H9 (cell line): ENCODE measurements at regions not wholly inside any gene's neighbourhood (a gene's known extent, or its start where the extent isn't known, plus 50 kb on each side); places are given as distances from the start of the nearest gene placed in this dataset.

Source experiments
- DNase-seq: peaks from one replicate; pipeline ENCODE4 v3.0.0-alpha.2; 2017
- H2AFZ ChIP-seq: one replicate; pipeline ENCODE4 v1.6.1; 2013; ENCODE audit warnings: mild to moderate bottlenecking, low read length, control low read depth, moderate library complexity
- H2AK5ac ChIP-seq: 2 replicates; pipeline ENCODE4 v1.6.1; 2013; ENCODE audit warnings: low read length, control low read depth, mixed read lengths; ENCODE audit not compliant: insufficient read length
- H2BK120ac ChIP-seq: one replicate; pipeline ENCODE4 v1.6.1; 2013; ENCODE audit warnings: low read depth, mild to moderate bottlenecking, low read length, control low read depth, inconsistent platforms; ENCODE audit not compliant: poor library complexity, severe bottlenecking
- H2BK12ac ChIP-seq: 2 replicates; pipeline ENCODE4 v1.6.1; 2013; ENCODE audit warnings: low read length, control low read depth, mixed read lengths, low read depth; ENCODE audit not compliant: insufficient read length
- H2BK15ac ChIP-seq: 2 replicates; pipeline ENCODE4 v1.6.1; 2013; ENCODE audit warnings: low read depth, low read length, control low read depth
- H2BK20ac ChIP-seq: one replicate; pipeline ENCODE4 v1.6.1; 2013; ENCODE audit warnings: low read depth, mild to moderate bottlenecking, low read length, control low read depth, inconsistent platforms; ENCODE audit not compliant: poor library complexity, severe bottlenecking
- H2BK5ac ChIP-seq: 2 replicates; pipeline ENCODE4 v1.6.1; 2013; ENCODE audit warnings: low read length, control low read depth, mixed read lengths; ENCODE audit not compliant: insufficient read length
- H3K14ac ChIP-seq: 2 replicates; pipeline ENCODE4 v1.6.1; 2013; ENCODE audit warnings: low read length, control low read depth; ENCODE audit not compliant: insufficient read depth
- H3K18ac ChIP-seq: 2 replicates; pipeline ENCODE4 v1.6.1; 2013; ENCODE audit warnings: low read depth, mild to moderate bottlenecking, mixed read lengths, low read length, control low read depth; ENCODE audit not compliant: insufficient read length
- H3K23ac ChIP-seq: 2 replicates; pipeline ENCODE4 v1.6.1; 2013; ENCODE audit warnings: low read length, control low read depth, mixed read lengths, low read depth; ENCODE audit not compliant: insufficient read length
- H3K23me2 ChIP-seq: 2 replicates; pipeline ENCODE4 v1.6.1; 2013; ENCODE audit warnings: low read depth, mild to moderate bottlenecking, mixed read lengths, low read length, control low read depth; ENCODE audit not compliant: insufficient read length, poor library complexity, severe bottlenecking
- H3K27ac ChIP-seq: 2 replicates; pipeline ENCODE4 v1.5.1; 2013; ENCODE audit warnings: low read length, control low read depth, mixed read lengths, low read depth; ENCODE audit not compliant: insufficient read length
- H3K27me3 ChIP-seq: 2 replicates; pipeline ENCODE4 v1.6.1; 2013; ENCODE audit warnings: low read length, control low read depth, inconsistent platforms; ENCODE audit not compliant: insufficient read depth
- H3K4ac ChIP-seq: 2 replicates; pipeline ENCODE4 v1.6.1; 2013; ENCODE audit warnings: low read depth, mild to moderate bottlenecking, control low read depth, inconsistent platforms, low read length, moderate library complexity
- H3K4me1 ChIP-seq: 2 replicates; pipeline ENCODE4 v1.6.1; 2013; ENCODE audit warnings: low read length, control low read depth, inconsistent platforms; ENCODE audit not compliant: insufficient read depth
- H3K4me2 ChIP-seq: 2 replicates; pipeline ENCODE4 v1.6.1; 2013; ENCODE audit warnings: low read length, control low read depth, mixed read lengths; ENCODE audit not compliant: insufficient read length, insufficient read depth
- H3K56ac ChIP-seq: 2 replicates; pipeline ENCODE4 v1.6.1; 2013; ENCODE audit warnings: low read depth, mild to moderate bottlenecking, mixed read lengths, low read length, control low read depth; ENCODE audit not compliant: insufficient read length
- H3K79me1 ChIP-seq: 2 replicates; pipeline ENCODE4 v1.6.1; 2013; ENCODE audit warnings: low read depth, mild to moderate bottlenecking, moderate library complexity, low read length, control low read depth, inconsistent platforms; ENCODE audit not compliant: insufficient read depth, poor library complexity, severe bottlenecking
- H3K79me2 ChIP-seq: 2 replicates; pipeline ENCODE4 v1.6.1; 2013; ENCODE audit warnings: low read length, control low read depth, inconsistent platforms; ENCODE audit not compliant: insufficient read depth
- H3K9ac ChIP-seq: 2 replicates; pipeline ENCODE4 v1.6.1; 2013; ENCODE audit warnings: low read length, control low read depth, mixed read lengths; ENCODE audit not compliant: insufficient read length; ENCODE audit errors: extremely low read depth
- H3K9me3 ChIP-seq: one replicate; pipeline ENCODE4 v1.6.1; 2013; ENCODE audit warnings: low read depth, low read length, inconsistent platforms; ENCODE audit not compliant: control insufficient read depth
- H3T11ph ChIP-seq: one replicate; pipeline ENCODE4 v1.6.1; 2013; ENCODE audit warnings: mild to moderate bottlenecking, low read length, control low read depth, inconsistent platforms
- H4K20me1 ChIP-seq: one replicate; pipeline ENCODE4 v1.6.1; 2013; ENCODE audit not compliant: control insufficient read depth, insufficient read length, insufficient read depth
- H4K5ac ChIP-seq: 2 replicates; pipeline ENCODE4 v1.6.1; 2013; ENCODE audit warnings: low read depth, mild to moderate bottlenecking, mixed read lengths, low read length, control low read depth; ENCODE audit not compliant: insufficient read length
- H4K8ac ChIP-seq: replicated peaks from 2 replicates; pipeline ENCODE4 v1.6.1; 2013; ENCODE audit warnings: low read length, control low read depth, mixed read lengths, low read depth; ENCODE audit not compliant: insufficient read length
- H4K91ac ChIP-seq: 2 replicates; pipeline ENCODE4 v1.6.1; 2013; ENCODE audit warnings: low read depth, mild to moderate bottlenecking, moderate library complexity, mixed read lengths, low read length, control low read depth; ENCODE audit not compliant: insufficient read length
- H3K27ac Mint-ChIP-seq, 3 experiments: 2 replicates in 2 of 3; 3 replicates in 1 of 3; pipeline ENCODE4 v1.8.0; 2020 to 2021; ENCODE audit warnings: mixed read lengths in 3 of 3, mild to moderate bottlenecking in 1 of 3, moderate library complexity in 1 of 3
- H3K27me3 Mint-ChIP-seq: 2 replicates; pipeline ENCODE4 v1.8.0; 2021; ENCODE audit warnings: low read depth, mild to moderate bottlenecking, moderate library complexity, mixed read lengths
- H3K36me3 Mint-ChIP-seq, 3 experiments: 2 replicates in 2 of 3; 3 replicates in 1 of 3; pipeline ENCODE4 v1.8.0; 2020 to 2021; ENCODE audit warnings: low read depth in 3 of 3, mixed read lengths in 3 of 3; ENCODE audit not compliant: insufficient read depth in 1 of 3
- H3K4me1 Mint-ChIP-seq, 2 experiments: 2 replicates each; pipeline ENCODE4 v1.8.0; 2020; ENCODE audit warnings: mixed read lengths in 2 of 2
- H3K4me3 Mint-ChIP-seq, 2 experiments: 2 replicates in 1 of 2; 3 replicates in 1 of 2; pipeline ENCODE4 v1.8.0; 2020 to 2021; ENCODE audit warnings: mild to moderate bottlenecking in 2 of 2, mixed read lengths in 2 of 2, moderate library complexity in 1 of 2
- H3K9me3 Mint-ChIP-seq, 2 experiments: 2 replicates in 1 of 2; 3 replicates in 1 of 2; pipeline ENCODE4 v1.8.0; 2020; ENCODE audit warnings: mild to moderate bottlenecking in 2 of 2, mixed read lengths in 2 of 2, moderate library complexity in 1 of 2
- WGBS: extraction: QIAGEN DNeasy Blood & Tissue Kit; methylation state at CpG from one replicate; pipeline ENCODE4 v1.1.7; 2013; ENCODE audit warnings: missing lambda C conversion rate, low lambda C conversion rate, mixed read lengths; ENCODE audit not compliant: insufficient read length; ENCODE audit errors: extremely low coverage; 5-methylcytosine and 5-hydroxymethylcytosine counted together
- TF ChIP-seq, protein P1 (sequence below): fragments of 200-600 bp; sonication (generic); conservative IDR thresholded peaks from 3 replicates; pipeline ENCODE4 v1.8.0; 2021; ENCODE audit warnings: antibody characterized with exemption, mild to moderate bottlenecking

DNA sequence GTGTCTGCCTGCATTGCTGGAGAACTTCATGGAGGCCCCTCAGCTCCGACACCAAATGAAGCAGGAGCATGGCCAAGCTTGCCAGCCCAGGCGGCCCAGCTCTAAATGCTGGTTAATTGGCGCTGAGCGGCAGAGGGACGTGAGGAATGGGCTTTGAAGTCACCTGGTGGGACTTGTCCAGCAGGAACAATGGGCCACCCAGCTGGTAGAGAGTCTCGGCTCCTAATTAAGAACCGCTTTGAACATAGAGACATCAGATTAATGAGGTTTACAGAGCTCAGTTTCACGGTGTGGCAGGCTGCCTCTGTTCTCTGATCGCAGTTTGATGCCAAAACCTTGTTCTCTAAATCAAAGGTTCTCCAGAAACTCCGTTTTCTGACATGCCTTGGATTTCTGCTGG is 77.5 kb upstream of the LINGO1 start:
- Histone ChIP-seq H3K4ac (no peak overlapping the region), H3K18ac (no peak overlapping the region), H3T11ph (no peak overlapping the region), H2AFZ (no peak overlapping the region), H3K14ac (no peak overlapping the region), H2BK20ac (no peak overlapping the region), H2BK12ac (no peak overlapping the region), H3K23ac (no peak overlapping the region), H3K23me2 (no peaks in the 10 kb centered on the region), H3K9me3 (no peaks in the 10 kb centered on the region), H3K4me1 (no peaks in the 10 kb centered on the region), H3K79me1 (no peaks in the 10 kb centered on the region), H3K27me3 (no peaks in the 10 kb centered on the region), H2BK5ac (no peak overlapping the region), H4K8ac (no peak overlapping the region), H4K20me1 (peaks cover 2% of the 10 kb centered on the region), H3K27ac (no peak overlapping the region), H3K56ac (no peak overlapping the region), H2BK15ac (no peak overlapping the region), H2AK5ac (no peak overlapping the region), H3K9ac (no peak overlapping the region), H3K4me2 (no peak overlapping the region), H2BK120ac (no peak overlapping the region), H3K79me2 (no peaks in the 10 kb centered on the region), H4K91ac (no peak overlapping the region), H4K5ac (no peak overlapping the region)
- peaks cover 13 to 15% of the 10 kb centered on the region in 2 experiments for H3K4me1 Mint-ChIP-seq
- H3K4me3 Mint-ChIP-seq = no peak overlapping the region
- TF ChIP-seq, protein P1, sequence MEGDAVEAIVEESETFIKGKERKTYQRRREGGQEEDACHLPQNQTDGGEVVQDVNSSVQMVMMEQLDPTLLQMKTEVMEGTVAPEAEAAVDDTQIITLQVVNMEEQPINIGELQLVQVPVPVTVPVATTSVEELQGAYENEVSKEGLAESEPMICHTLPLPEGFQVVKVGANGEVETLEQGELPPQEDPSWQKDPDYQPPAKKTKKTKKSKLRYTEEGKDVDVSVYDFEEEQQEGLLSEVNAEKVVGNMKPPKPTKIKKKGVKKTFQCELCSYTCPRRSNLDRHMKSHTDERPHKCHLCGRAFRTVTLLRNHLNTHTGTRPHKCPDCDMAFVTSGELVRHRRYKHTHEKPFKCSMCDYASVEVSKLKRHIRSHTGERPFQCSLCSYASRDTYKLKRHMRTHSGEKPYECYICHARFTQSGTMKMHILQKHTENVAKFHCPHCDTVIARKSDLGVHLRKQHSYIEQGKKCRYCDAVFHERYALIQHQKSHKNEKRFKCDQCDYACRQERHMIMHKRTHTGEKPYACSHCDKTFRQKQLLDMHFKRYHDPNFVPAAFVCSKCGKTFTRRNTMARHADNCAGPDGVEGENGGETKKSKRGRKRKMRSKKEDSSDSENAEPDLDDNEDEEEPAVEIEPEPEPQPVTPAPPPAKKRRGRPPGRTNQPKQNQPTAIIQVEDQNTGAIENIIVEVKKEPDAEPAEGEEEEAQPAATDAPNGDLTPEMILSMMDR = no peak
- no peaks in the 10 kb centered on the region for H3K9me3 Mint-ChIP-seq
- peaks cover 12% of the 10 kb centered on the region for H3K27me3 Mint-ChIP-seq
- H3K27ac Mint-ChIP-seq = no peak overlapping the region
- WGBS = no CpG with 5 or more reads among the region's 10 CpGs
- no peak for DNase-seq
- H3K36me3 Mint-ChIP-seq = no peaks in the 10 kb centered on the region
